ENCODE measurements at regions not wholly inside any gene's neighbourhood (a gene's known extent, or its start where the extent isn't known, plus 50 kb on each side); places are given as distances from the start of the nearest gene placed in this dataset.

GRCh38 chr2:120596990-120597594, 138.6 kb upstream of the GLI2 start:
- DNase-seq, result no peak

- no peak for DNase-seq
These were observed 138.0 kb upstream of the GLI2 start for GRCh38 chr2:120597595-120598193.

- no peak for DNase-seq
These were observed 137.3 kb upstream of the GLI2 start for GRCh38 chr2:120598416-120598815.

GRCh38 chr2:120599072-120599471, 136.6 kb upstream of the GLI2 start:
- no peak for DNase-seq

- no peak for DNase-seq
These were observed 136.0 kb upstream of the GLI2 start for GRCh38 chr2:120599656-120600055.

GRCh38 chr2:120600335-120600734, 135.3 kb upstream of the GLI2 start:
- DNase-seq, result no peak

GRCh38 chr2:120600786-120601185, 134.9 kb upstream of the GLI2 start:
- DNase-seq, result no peak

GRCh38 chr2:120601566-120601965, 134.1 kb upstream of the GLI2 start:
- DNase-seq, result no peak

GRCh38 chr2:120602251-120602650, 133.4 kb upstream of the GLI2 start:
- DNase-seq, result no peak

- DNase-seq, result no peak
These were observed 130.9 kb upstream of the GLI2 start for GRCh38 chr2:120604767-120605166.

- DNase-seq, result no peak
These were observed 130.3 kb upstream of the GLI2 start for GRCh38 chr2:120605231-120605935.

- DNase-seq, result no peak
These were observed 129.4 kb upstream of the GLI2 start for GRCh38 chr2:120606280-120606679.

- DNase-seq, result no peak
These were observed 128.7 kb upstream of the GLI2 start for GRCh38 chr2:120606931-120607330.

GRCh38 chr2:120607506-120607905, 128.2 kb upstream of the GLI2 start:
- no peak for DNase-seq

GRCh38 chr2:120607996-120608395, 127.7 kb upstream of the GLI2 start:
- DNase-seq, result no peak

- DNase-seq, result no peak
These were observed 125.8 kb upstream of the GLI2 start for GRCh38 chr2:120609826-120610395.

GRCh38 chr2:120611016-120611415, 124.7 kb upstream of the GLI2 start:
- no peak for DNase-seq

- DNase-seq, result no peak
These were observed 123.7 kb upstream of the GLI2 start for GRCh38 chr2:120611961-120612360.

- no peak for DNase-seq
These were observed 123.2 kb upstream of the GLI2 start for GRCh38 chr2:120612471-120612870.

GRCh38 chr2:120612931-120613330, 122.7 kb upstream of the GLI2 start:
- DNase-seq, result no peak

GRCh38 chr2:120613742-120614571, 121.7 kb upstream of the GLI2 start:
- DNase-seq, result no peak

- DNase-seq, result no peak
These were observed 120.8 kb upstream of the GLI2 start for GRCh38 chr2:120614901-120615300.

GRCh38 chr2:120616261-120616660, 119.4 kb upstream of the GLI2 start:
- DNase-seq, result no peak
